ENCODE measurements at regions not wholly inside any gene's neighbourhood (a gene's known extent, or its start where the extent isn't known, plus 50 kb on each side); places are given as distances from the start of the nearest gene placed in this dataset.

- Histone ChIP-seq H3K4me1 (no peaks in the 10 kb centered on the region), H3K27ac (no peak overlapping the region), H3K27me3 (no peaks in the 10 kb centered on the region), H3K36me3 (no peaks in the 10 kb centered on the region), H3K4me3 (no peak overlapping the region), H3K9me3 (no peaks in the 10 kb centered on the region)
- no peak for TF ChIP-seq CTCF (IDR thresholded peaks at IDR 0.05)
- intact Hi-C loops (cut with DNase I; ENCODE audit: low total_unique reads), result no loop called here
- DNase-seq, result no peak
Observed at GRCh38 chr5:121171361-121171760, 680.3 kb upstream of the FTMT start.

- no peaks in the 10 kb centered on the region for H3K36me3 ChIP-seq
- TF ChIP-seq CTCF (IDR thresholded peaks at IDR 0.05), result no peak
- H3K4me3 ChIP-seq, result no peak overlapping the region
- H3K27me3 ChIP-seq, result no peaks in the 10 kb centered on the region
- intact Hi-C loops (cut with DNase I; ENCODE audit: low total_unique reads), result no loop called here
- no peak overlapping the region for H3K27ac ChIP-seq
- no peak for DNase-seq
- H3K9me3 ChIP-seq, result no peaks in the 10 kb centered on the region
- H3K4me1 ChIP-seq, result no peaks in the 10 kb centered on the region
Observed at GRCh38 chr5:121171834-121172233, 679.8 kb upstream of the FTMT start.

GRCh38 chr5:121174351-121174750 lies 677.3 kb upstream of the FTMT start:
- no peak for DNase-seq
- no peak for TF ChIP-seq CTCF (IDR thresholded peaks at IDR 0.05)
- H3K27ac ChIP-seq, result no peak overlapping the region
- H3K9me3 ChIP-seq, result no peaks in the 10 kb centered on the region
- H3K4me3 ChIP-seq, result no peak overlapping the region
- no peaks in the 10 kb centered on the region for H3K36me3 ChIP-seq
- intact Hi-C loops (cut with DNase I; ENCODE audit: low total_unique reads), result no loop called here
- no peaks in the 10 kb centered on the region for H3K4me1 ChIP-seq
- no peaks in the 10 kb centered on the region for H3K27me3 ChIP-seq

- H3K36me3 ChIP-seq, result no peaks in the 10 kb centered on the region
- intact Hi-C loops (cut with DNase I; ENCODE audit: low total_unique reads), result no loop called here
- no peaks in the 10 kb centered on the region for H3K9me3 ChIP-seq
- DNase-seq, result no peak
- no peak overlapping the region for H3K4me3 ChIP-seq
- no peak for TF ChIP-seq CTCF (IDR thresholded peaks at IDR 0.05)
- no peaks in the 10 kb centered on the region for H3K27me3 ChIP-seq
- H3K27ac ChIP-seq, result no peak overlapping the region
- H3K4me1 ChIP-seq, result no peaks in the 10 kb centered on the region
Observed at GRCh38 chr5:121175986-121176385, 675.7 kb upstream of the FTMT start.

GRCh38 chr5:121182788-121183490 lies 668.7 kb upstream of the FTMT start:
- no peak for TF ChIP-seq CTCF (IDR thresholded peaks at IDR 0.05)
- H3K27me3 ChIP-seq, result no peaks in the 10 kb centered on the region
- intact Hi-C loops (cut with DNase I; ENCODE audit: low total_unique reads), result no loop called here

GRCh38 chr5:121188849-121189248 lies 662.8 kb upstream of the FTMT start:
- no peaks in the 10 kb centered on the region for H3K27me3 ChIP-seq
- no peaks in the 10 kb centered on the region for H3K4me1 ChIP-seq
- no peaks in the 10 kb centered on the region for H3K9me3 ChIP-seq
- DNase-seq, result no peak
- intact Hi-C loops (cut with DNase I; ENCODE audit: low total_unique reads), result no loop called here
- no peak for TF ChIP-seq CTCF (IDR thresholded peaks at IDR 0.05)
- H3K27ac ChIP-seq, result no peak overlapping the region
- no peak overlapping the region for H3K4me3 ChIP-seq
- no peaks in the 10 kb centered on the region for H3K36me3 ChIP-seq

More at GRCh38 chr5:121182788-121183490, 668.7 kb upstream of the FTMT start:
- DNase-seq, result no peak
- H3K4me1 ChIP-seq, result no peaks in the 10 kb centered on the region
- no peak overlapping the region for H3K27ac ChIP-seq
- H3K4me3 ChIP-seq, result no peak overlapping the region
- H3K9me3 ChIP-seq, result no peaks in the 10 kb centered on the region
- H3K36me3 ChIP-seq, result no peaks in the 10 kb centered on the region
